ENCODE measurements at regions not wholly inside any gene's neighbourhood (a gene's known extent, or its start where the extent isn't known, plus 50 kb on each side); places are given as distances from the start of the nearest gene placed in this dataset.

DNA sequence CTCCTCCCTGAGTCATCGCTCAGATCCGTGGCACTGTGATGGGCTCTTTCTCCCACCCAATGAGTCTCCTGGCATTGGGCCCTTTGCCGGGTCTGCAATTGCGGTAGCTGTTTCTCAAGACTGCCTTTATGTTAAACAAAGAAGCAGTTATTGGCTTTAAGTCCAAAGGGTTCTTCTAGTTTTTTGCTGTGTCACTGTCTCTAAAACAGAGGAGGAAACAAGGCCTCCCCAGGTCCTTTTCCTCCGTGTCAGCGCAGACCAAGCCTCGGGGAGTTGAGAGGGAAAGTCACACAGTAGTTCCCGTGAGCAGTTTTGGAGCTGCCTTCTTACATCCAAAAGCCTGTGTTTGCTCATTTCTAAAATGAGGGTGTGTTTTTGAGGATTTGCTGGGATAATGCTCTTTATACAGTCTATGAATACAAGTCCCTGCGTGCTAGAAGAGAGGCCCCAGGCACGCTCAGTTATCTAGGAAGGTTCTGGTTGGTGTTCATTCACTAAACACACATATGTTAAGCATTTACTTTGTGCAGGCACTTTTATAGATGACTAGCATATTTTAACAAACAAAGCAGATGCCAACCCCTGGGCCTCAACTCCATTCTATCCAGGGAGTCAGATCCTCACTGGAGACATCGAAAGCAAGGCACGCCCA is 126.0 kb upstream of the PZP start:
- H3K27ac Mint-ChIP-seq (ENCODE audit: unreplicated experiment) = no peak overlapping the region
- H3K9me3 Mint-ChIP-seq (ENCODE audit: unreplicated experiment) = peaks cover 6% of the 10 kb centered on the region
- DNase-seq = no peak
- TF ChIP-seq, protein P1, sequence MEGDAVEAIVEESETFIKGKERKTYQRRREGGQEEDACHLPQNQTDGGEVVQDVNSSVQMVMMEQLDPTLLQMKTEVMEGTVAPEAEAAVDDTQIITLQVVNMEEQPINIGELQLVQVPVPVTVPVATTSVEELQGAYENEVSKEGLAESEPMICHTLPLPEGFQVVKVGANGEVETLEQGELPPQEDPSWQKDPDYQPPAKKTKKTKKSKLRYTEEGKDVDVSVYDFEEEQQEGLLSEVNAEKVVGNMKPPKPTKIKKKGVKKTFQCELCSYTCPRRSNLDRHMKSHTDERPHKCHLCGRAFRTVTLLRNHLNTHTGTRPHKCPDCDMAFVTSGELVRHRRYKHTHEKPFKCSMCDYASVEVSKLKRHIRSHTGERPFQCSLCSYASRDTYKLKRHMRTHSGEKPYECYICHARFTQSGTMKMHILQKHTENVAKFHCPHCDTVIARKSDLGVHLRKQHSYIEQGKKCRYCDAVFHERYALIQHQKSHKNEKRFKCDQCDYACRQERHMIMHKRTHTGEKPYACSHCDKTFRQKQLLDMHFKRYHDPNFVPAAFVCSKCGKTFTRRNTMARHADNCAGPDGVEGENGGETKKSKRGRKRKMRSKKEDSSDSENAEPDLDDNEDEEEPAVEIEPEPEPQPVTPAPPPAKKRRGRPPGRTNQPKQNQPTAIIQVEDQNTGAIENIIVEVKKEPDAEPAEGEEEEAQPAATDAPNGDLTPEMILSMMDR (IDR thresholded peaks at IDR 0.05; ENCODE audit: partially characterized antibody, unreplicated experiment) = no peak
- H3K4me3 Mint-ChIP-seq (ENCODE audit: unreplicated experiment) = no peak overlapping the region
- H3K27me3 Mint-ChIP-seq (ENCODE audit: unreplicated experiment) = peaks cover 4% of the 10 kb centered on the region
- peaks cover 10% of the 10 kb centered on the region for H3K4me1 Mint-ChIP-seq (ENCODE audit: low read depth, unreplicated experiment)
- peaks cover 4% of the 10 kb centered on the region for H3K36me3 Mint-ChIP-seq (ENCODE audit: unreplicated experiment)

DNA sequence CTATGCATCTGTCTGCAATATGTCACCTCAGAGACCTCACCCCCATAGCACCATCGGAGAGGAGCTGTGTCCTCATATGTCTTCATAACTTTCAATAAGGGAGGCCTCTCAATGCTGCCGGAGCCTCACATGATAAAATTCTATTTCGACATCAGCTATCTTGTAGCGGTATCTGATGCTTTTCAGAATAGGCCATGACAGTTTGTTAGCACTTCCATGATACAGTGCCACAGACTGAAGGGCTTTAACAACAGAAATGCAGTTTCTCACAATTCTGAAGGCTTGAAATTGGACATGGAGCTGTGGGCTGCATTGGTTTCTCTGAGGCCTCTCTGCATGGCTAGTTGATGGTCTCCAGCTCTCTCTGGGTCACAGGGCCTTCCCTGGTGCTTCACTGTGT is 125.0 kb upstream of the PZP start:
- Mint-ChIP-seq H3K27ac (ENCODE audit: unreplicated experiment) (peak overlapping the region; percentile 72), H3K36me3 (ENCODE audit: unreplicated experiment) (peaks cover 4% of the 10 kb centered on the region), H3K27me3 (ENCODE audit: unreplicated experiment) (peaks cover 4% of the 10 kb centered on the region), H3K9me3 (ENCODE audit: unreplicated experiment) (peaks cover 8% of the 10 kb centered on the region), H3K4me3 (ENCODE audit: unreplicated experiment) (no peak overlapping the region), H3K4me1 (ENCODE audit: low read depth, unreplicated experiment) (peaks cover 9% of the 10 kb centered on the region)
- TF ChIP-seq, protein P1 (IDR thresholded peaks at IDR 0.05; ENCODE audit: partially characterized antibody, unreplicated experiment) = no peak
- no peak for DNase-seq

DNA sequence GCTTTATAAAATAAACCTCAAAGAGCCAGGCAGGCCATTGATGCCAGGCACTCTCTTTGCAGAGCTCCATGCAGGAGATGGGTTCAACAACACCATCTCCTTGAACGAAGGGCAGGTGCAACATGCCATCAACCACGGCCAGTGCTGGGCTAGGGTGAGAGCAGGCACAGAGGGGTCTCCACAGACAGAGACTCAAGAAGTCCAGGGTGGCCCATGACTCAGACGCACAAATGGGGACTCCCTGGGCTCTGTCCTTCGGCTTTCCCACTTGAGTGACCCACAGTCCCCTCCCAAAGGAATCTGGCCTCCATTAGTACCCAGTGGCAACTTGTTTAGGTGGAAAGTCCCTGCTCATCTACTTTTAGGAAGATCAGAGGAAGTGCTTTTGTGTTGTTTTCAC is 124.4 kb upstream of the PZP start:
- peaks cover 8% of the 10 kb centered on the region for H3K9me3 Mint-ChIP-seq (ENCODE audit: unreplicated experiment)
- H3K27ac Mint-ChIP-seq (ENCODE audit: unreplicated experiment) = peak overlapping the region; percentile 72
- H3K36me3 Mint-ChIP-seq (ENCODE audit: unreplicated experiment) = peaks cover 4% of the 10 kb centered on the region
- H3K4me3 Mint-ChIP-seq (ENCODE audit: unreplicated experiment) = no peak overlapping the region
- TF ChIP-seq, protein P1 (IDR thresholded peaks at IDR 0.05; ENCODE audit: partially characterized antibody, unreplicated experiment) = no peak
- H3K4me1 Mint-ChIP-seq (ENCODE audit: low read depth, unreplicated experiment) = peaks cover 9% of the 10 kb centered on the region
- DNase-seq = no peak
- peaks cover 4% of the 10 kb centered on the region for H3K27me3 Mint-ChIP-seq (ENCODE audit: unreplicated experiment)

DNA sequence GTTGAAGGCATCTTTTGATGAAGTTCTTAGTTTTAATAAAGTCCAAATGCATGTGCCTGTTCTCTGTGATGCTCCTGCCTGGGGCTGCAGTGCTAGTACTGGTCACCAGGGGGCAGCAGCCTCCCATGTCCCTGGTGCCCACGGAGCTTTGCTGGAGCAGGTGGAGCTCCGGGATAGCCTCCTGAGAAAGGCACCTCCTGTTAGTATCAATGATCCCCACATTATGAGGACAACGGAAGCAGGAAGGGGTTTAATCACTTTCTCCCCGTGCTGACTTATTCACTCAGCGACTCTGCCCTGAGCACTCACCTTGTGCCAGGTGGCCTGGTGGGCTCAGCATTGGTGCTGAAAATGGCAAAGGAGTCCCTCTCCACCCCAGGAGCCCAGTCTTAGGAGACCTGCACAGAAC is 123.0 kb upstream of the PZP start:
- Mint-ChIP-seq H3K27ac (ENCODE audit: unreplicated experiment) (no peak overlapping the region), H3K36me3 (ENCODE audit: unreplicated experiment) (peaks cover 1% of the 10 kb centered on the region), H3K9me3 (ENCODE audit: unreplicated experiment) (peaks cover 4% of the 10 kb centered on the region), H3K27me3 (ENCODE audit: unreplicated experiment) (peaks cover 2% of the 10 kb centered on the region), H3K4me3 (ENCODE audit: unreplicated experiment) (no peak overlapping the region), H3K4me1 (ENCODE audit: low read depth, unreplicated experiment) (peaks cover 9% of the 10 kb centered on the region)
- TF ChIP-seq, protein P1 (IDR thresholded peaks at IDR 0.05; ENCODE audit: partially characterized antibody, unreplicated experiment) = peak; percentile 98
- peak; percentile 85 for DNase-seq

DNA sequence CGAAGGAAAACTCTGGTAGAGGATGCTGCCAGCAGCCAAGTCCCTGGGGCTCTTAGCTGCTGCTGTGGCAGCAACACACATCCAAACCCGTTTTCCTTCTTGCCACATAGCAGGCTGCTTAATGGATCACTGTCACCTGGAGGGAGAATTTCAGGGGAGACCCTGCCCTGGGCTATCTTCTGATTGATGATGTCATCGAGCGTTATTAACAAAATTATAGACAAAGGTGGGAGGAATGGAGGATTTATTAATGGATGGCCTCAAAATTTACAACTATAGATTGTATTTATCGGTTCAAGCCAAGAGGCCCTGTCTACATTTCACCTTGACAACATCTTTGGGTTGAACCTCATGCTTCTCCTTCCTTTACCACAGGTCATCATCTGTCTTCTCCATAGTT is 120.8 kb upstream of the PZP start:
- H3K4me3 Mint-ChIP-seq (ENCODE audit: unreplicated experiment) = no peak overlapping the region
- no peak overlapping the region for H3K27ac Mint-ChIP-seq (ENCODE audit: unreplicated experiment)
- H3K27me3 Mint-ChIP-seq (ENCODE audit: unreplicated experiment) = peaks cover 1% of the 10 kb centered on the region
- no peak for DNase-seq
- peaks cover 9% of the 10 kb centered on the region for H3K4me1 Mint-ChIP-seq (ENCODE audit: low read depth, unreplicated experiment)
- H3K36me3 Mint-ChIP-seq (ENCODE audit: unreplicated experiment) = no peaks in the 10 kb centered on the region
- H3K9me3 Mint-ChIP-seq (ENCODE audit: unreplicated experiment) = peaks cover 3% of the 10 kb centered on the region
- TF ChIP-seq, protein P1 (IDR thresholded peaks at IDR 0.05; ENCODE audit: partially characterized antibody, unreplicated experiment) = no peak

Data from glutamatergic neuron (in vitro differentiated cells).